HepG2 (cell line): ENCODE measurements at regions not wholly inside any gene's neighbourhood (a gene's known extent, or its start where the extent isn't known, plus 50 kb on each side); places are given as distances from the start of the nearest gene placed in this dataset.
"Not testable (repeated sequence)": the region's sequence is repeated elsewhere in the genome, so short reads cannot be mapped to it uniquely, and the experiment has no call there.

Source experiments
- ATAC-seq: fragments of 200-7000 bp; cut with Tn5 transposase; 3 replicates; pipeline ENCODE4 v1.9.1; 2020; ENCODE audit warnings: mild to moderate bottlenecking, moderate library complexity
- BruUV-seq: library from RNA; stranded (reverse); fragments of 400-500 nt; replicated peaks from 2 replicates; lab custom pipeline; 2021; lab: Mats Ljungman, UMichigan
- CTCF ChIA-PET: fragments of 300-600 bp; formaldehyde crosslinking; extraction: SDS; loops from one replicate; lab custom pipeline; 2021; ENCODE audit warnings: low total read pairs, inconsistent platforms, low intra/inter-chr PET ratio; lab: Yijun Ruan, JAX
- POLR2A ChIA-PET: fragments of 350-600 bp; sonication (Branson Sonifier 250); formaldehyde crosslinking; loops from one replicate; lab custom pipeline; 2020; ENCODE audit warnings: antibody characterized with exemption, inconsistent platforms; lab: Yijun Ruan, JAX
- DNase-seq: peaks from one replicate; pipeline ENCODE4 v3.0.0-alpha.2; 2015; ENCODE audit warnings: low spot score
- FAIRE-seq: peaks from 3 replicates; lab custom pipeline; 2011; peaks lifted over from hg19 to GRCh38; lab: Jason Lieb, UNC
- H2AFZ ChIP-seq: one replicate; pipeline ENCODE4 v1.6.1; 2011; ENCODE audit warnings: low read length, inconsistent platforms
- H3K27ac ChIP-seq: fragments of 300-600 bp; 3 replicates; pipeline ENCODE4 v1.8.0; 2011; ENCODE audit warnings: mixed run types, mild to moderate bottlenecking, mixed read lengths, low read length, inconsistent platforms; ENCODE audit not compliant: insufficient read depth; ENCODE audit errors: extremely low read length
- H3K27me3 ChIP-seq, 2 experiments: fragments of 200-600 bp in 1 of 2; 2 replicates in 1 of 2; 3 replicates in 1 of 2; pipeline versions ENCODE4 v1.6.0 to v1.8.0; 2011; ENCODE audit warnings: low read length in 2 of 2, mild to moderate bottlenecking in 2 of 2, moderate library complexity in 2 of 2, inconsistent platforms in 1 of 2; ENCODE audit not compliant: insufficient read depth in 2 of 2, control insufficient read depth in 1 of 2
- H3K36me3 ChIP-seq, 2 experiments: fragments of 200-600 bp in 1 of 2; replicated peaks in 1 of 2; 2 replicates in 1 of 2; 3 replicates in 1 of 2; pipeline versions ENCODE4 v1.5.1 to v1.8.0; 2011; ENCODE audit warnings: low read length in 2 of 2, inconsistent platforms in 1 of 2; ENCODE audit not compliant: insufficient read depth in 2 of 2, control insufficient read depth in 1 of 2
- H3K4me1 ChIP-seq: 2 replicates; pipeline ENCODE4 v1.5.1; 2012; ENCODE audit warnings: low read length, inconsistent platforms; ENCODE audit not compliant: insufficient read depth
- H3K4me2 ChIP-seq: 2 replicates; pipeline ENCODE4 v1.6.0; 2011; ENCODE audit warnings: low read depth, low read length, inconsistent platforms
- H3K4me3 ChIP-seq, 3 experiments: fragments of 200-600 bp in 1 of 3; sonication (generic), shearing (Covaris generic) in 1 of 3; replicated peaks in 1 of 3; 2 replicates each; pipeline ENCODE4 v1.5.1; 2011 to 2016; ENCODE audit warnings: low read length in 3 of 3, inconsistent platforms in 2 of 3, low read depth in 2 of 3, mild to moderate bottlenecking in 2 of 3, control low read depth in 1 of 3, mixed read lengths in 1 of 3; ENCODE audit not compliant: insufficient read depth in 1 of 3
- H3K79me2 ChIP-seq: one replicate; pipeline ENCODE4 v1.6.1; 2011; ENCODE audit warnings: low read length, inconsistent platforms; ENCODE audit not compliant: insufficient read depth
- H3K9ac ChIP-seq: 2 replicates; pipeline ENCODE4 v1.6.0; 2011; ENCODE audit warnings: mild to moderate bottlenecking, low read depth, low read length, inconsistent platforms; ENCODE audit not compliant: insufficient read depth
- H3K9me3 ChIP-seq: 2 replicates; pipeline ENCODE4 v1.5.1; 2012; ENCODE audit warnings: mild to moderate bottlenecking, low read length
- H4K20me1 ChIP-seq: 2 replicates; pipeline ENCODE4 v1.6.0; 2011; ENCODE audit warnings: inconsistent platforms, mild to moderate bottlenecking, low read length, moderate library complexity; ENCODE audit not compliant: insufficient read depth
- WGBS: methylation state at CpG from one replicate; pipeline ENCODE4 v1.1.6; 2017; ENCODE audit warnings: low lambda C conversion rate; 5-methylcytosine and 5-hydroxymethylcytosine counted together
- in situ Hi-C: cut with HindIII; loops from 2 replicates; pipeline ENCODE4 v1.10.0; 2017; ENCODE audit warnings: low pct_unique_long_range_greater_than_20kb; ENCODE audit not compliant: extremely low pct_ligation_motif_present
- intact Hi-C: fragments of 100-400 bp; cut with micrococcal nuclease; formaldehyde crosslinking; loops from one replicate; pipeline ENCODE4 v1.10.0; 2022; ENCODE audit not compliant: unreplicated experiment

DNA sequence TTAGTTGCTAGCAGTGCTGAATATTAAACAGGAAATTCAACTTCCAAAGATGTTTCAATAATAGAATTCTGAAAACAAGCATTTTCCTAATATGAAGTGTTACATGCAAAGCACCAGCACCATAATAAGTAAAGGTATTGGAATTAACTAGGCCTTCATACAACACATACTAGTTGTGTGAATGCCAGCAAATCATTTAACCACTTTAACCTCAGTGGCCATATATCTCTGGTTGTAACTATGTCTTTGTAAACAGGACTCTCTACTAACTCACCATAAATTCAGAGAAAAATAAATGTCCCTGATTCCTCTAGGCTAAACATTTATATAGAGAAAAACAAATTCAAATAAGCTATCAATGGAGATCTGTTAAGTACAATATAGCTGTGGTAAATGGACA, 175.7 kb upstream of the NBPF9 start:
- H2AFZ ChIP-seq, CTCF ChIA-PET, BruUV-seq, H3K9ac ChIP-seq, H3K27me3 ChIP-seq, H4K20me1 ChIP-seq, H3K27ac ChIP-seq, H3K4me3 ChIP-seq, H3K4me2 ChIP-seq, H3K36me3 ChIP-seq, H3K9me3 ChIP-seq, intact Hi-C loops, POLR2A ChIA-PET, FAIRE-seq, in situ Hi-C loops, DNase-seq, ATAC-seq, H3K4me1 ChIP-seq, H3K79me2 ChIP-seq: not testable (repeated sequence)

DNA sequence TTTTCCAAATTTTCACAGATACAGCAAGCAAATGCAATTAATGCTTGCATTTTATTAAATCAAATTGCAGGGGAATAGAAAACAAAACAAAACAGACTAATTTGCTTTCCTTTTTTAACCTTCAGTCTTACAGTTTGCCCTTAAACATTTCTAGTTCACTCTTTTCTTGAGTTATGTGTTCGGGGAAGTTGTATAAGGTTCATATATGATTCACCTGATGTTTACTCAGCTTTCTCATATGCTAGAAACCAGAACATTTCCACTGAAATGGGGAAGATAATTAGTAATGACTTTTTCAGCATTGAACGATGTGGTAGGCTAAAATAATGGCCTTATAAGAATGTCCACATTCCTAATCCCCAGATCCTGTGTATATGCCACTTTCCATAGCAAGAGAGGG, 176.2 kb upstream of the NBPF9 start:
- H4K20me1 ChIP-seq, H3K4me1 ChIP-seq, H3K27me3 ChIP-seq, DNase-seq, ATAC-seq, H2AFZ ChIP-seq, BruUV-seq, H3K79me2 ChIP-seq, H3K4me3 ChIP-seq, FAIRE-seq, H3K4me2 ChIP-seq, H3K36me3 ChIP-seq, in situ Hi-C loops, POLR2A ChIA-PET, intact Hi-C loops, H3K9ac ChIP-seq, H3K27ac ChIP-seq, H3K9me3 ChIP-seq, CTCF ChIA-PET: not testable (repeated sequence)
- 3% methylated on average over 1 of the region's 2 CpGs for WGBS

DNA sequence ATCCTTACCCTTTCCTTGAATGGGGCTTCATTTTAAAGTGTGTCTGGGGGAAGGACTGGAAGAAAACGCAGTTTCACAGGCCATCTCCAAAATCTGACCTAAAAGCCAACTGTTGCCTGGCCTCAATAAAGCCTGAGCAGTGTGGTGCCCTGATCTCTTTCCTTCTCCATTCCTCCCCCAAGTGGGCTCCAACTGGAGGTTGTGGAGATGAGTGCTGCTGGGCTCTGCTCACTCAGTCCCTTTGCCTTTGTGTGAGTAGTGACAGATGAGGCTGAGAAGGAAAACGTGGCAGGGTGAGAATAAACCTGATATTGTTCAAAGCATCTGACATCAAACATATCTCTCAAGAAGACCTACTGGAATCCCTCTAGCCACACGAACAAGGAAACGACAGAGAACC, 181.4 kb upstream of the NBPF9 start:
- POLR2A ChIA-PET, H3K36me3 ChIP-seq, FAIRE-seq, H3K4me2 ChIP-seq, H3K4me1 ChIP-seq, DNase-seq, H3K27me3 ChIP-seq, H3K4me3 ChIP-seq, H2AFZ ChIP-seq, intact Hi-C loops, in situ Hi-C loops, H4K20me1 ChIP-seq, BruUV-seq, H3K79me2 ChIP-seq, H3K9ac ChIP-seq, H3K27ac ChIP-seq, CTCF ChIA-PET, H3K9me3 ChIP-seq: not testable (repeated sequence)
- peak; percentile 55 for ATAC-seq
- no CpG with 5 or more reads among the region's 4 CpGs for WGBS

- BruUV-seq, H3K79me2 ChIP-seq, POLR2A ChIA-PET, H3K4me3 ChIP-seq, H3K9ac ChIP-seq, H3K9me3 ChIP-seq, H2AFZ ChIP-seq, H3K27ac ChIP-seq, H4K20me1 ChIP-seq, H3K27me3 ChIP-seq, FAIRE-seq, DNase-seq, H3K4me1 ChIP-seq, H3K36me3 ChIP-seq, CTCF ChIA-PET, in situ Hi-C loops, H3K4me2 ChIP-seq, intact Hi-C loops: not testable (repeated sequence)
- peak; percentile 66 for ATAC-seq
- WGBS: no CpG with 5 or more reads among the region's 14 CpGs
These were observed 181.9 kb upstream of the NBPF9 start for GRCh38 chr1:149285205-149285604.
